MV-4-11 (cell line): ENCODE measurements at regions not wholly inside any gene's neighbourhood (a gene's known extent, or its start where the extent isn't known, plus 50 kb on each side); places are given as distances from the start of the nearest gene placed in this dataset.
"Not testable (repeated sequence)": the region's sequence is repeated elsewhere in the genome, so short reads cannot be mapped to it uniquely, and the experiment has no call there.

ENCODE experiments used
- DNase-seq: peaks from one replicate; lab custom pipeline; 2025; lab: John Stamatoyannopoulos, UW

- not testable (repeated sequence) for DNase-seq
Measured at GRCh38 chr21:9836547-9836946, 684.8 kb upstream of the TPTE start.

DNA sequence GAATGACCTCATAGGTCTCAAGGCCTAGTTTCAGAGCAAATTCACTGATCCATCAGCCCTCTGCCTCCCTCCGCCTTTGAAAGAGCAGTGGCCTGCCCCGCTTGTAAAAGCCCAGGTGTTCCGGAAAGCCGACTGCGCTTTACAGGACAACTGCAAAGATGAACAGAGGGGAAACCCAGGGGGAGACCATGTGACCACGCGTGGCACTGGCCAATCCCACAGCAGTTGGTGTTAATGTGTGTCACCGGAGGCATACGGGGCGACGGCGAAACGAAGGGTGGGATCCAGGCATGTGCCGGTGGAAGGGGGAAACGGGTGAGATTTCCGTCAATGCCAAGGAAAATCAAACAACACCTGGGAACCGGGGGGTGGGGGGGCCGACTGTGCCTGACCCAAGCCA lies 684.4 kb upstream of the TPTE start:
- not testable (repeated sequence) for DNase-seq

GRCh38 chr21:9837526-9837925 lies 683.9 kb upstream of the TPTE start:
- not testable (repeated sequence) for DNase-seq

- no peak for DNase-seq
Measured at GRCh38 chr21:9837946-9838737, 683.2 kb upstream of the TPTE start.

GRCh38 chr21:9838738-9839642 lies 682.4 kb upstream of the TPTE start:
- no peak for DNase-seq

DNA sequence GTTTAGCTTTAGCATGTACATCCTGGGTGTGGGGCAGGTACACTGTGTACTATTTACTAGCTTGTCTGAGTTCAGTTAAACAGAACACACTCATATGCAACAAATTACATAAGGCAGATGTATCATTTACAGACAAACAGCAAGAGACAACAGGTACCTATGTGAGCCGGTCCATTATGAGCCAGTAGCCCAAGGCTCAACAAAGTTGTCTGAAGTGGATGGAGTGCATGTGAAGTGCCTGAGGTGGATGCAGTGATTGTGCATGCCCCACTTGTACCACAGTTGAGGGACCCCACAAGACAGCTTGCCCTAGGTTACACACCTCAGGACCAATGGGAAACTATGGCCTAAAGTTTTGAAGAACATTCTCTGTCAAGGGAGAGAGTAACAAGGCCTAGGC lies 677.3 kb upstream of the TPTE start:
- DNase-seq = not testable (repeated sequence)

DNA sequence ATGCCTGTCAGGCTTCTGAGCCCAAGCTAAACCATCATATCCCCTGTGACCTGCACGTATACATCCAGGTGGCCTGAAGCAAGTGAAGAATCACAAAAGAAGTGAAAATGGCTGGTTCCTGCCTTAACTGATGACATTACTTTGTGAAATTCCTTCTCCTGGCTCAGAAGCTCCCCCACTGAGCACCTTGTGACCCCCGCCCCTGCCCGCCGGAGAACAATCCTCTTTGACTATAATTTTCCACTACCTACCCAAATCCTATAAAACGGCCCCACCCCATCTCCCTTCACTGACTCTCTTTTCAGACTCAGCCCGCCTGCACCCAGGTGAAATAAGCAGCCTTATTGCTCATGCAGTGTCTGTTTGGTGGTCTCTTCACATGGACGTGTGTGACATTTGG lies 673.9 kb upstream of the TPTE start:
- not testable (repeated sequence) for DNase-seq

- not testable (repeated sequence) for DNase-seq
Measured at GRCh38 chr21:9851166-9851565, 670.2 kb upstream of the TPTE start.

GRCh38 chr21:9851695-9852094 lies 669.7 kb upstream of the TPTE start:
- not testable (repeated sequence) for DNase-seq

DNA sequence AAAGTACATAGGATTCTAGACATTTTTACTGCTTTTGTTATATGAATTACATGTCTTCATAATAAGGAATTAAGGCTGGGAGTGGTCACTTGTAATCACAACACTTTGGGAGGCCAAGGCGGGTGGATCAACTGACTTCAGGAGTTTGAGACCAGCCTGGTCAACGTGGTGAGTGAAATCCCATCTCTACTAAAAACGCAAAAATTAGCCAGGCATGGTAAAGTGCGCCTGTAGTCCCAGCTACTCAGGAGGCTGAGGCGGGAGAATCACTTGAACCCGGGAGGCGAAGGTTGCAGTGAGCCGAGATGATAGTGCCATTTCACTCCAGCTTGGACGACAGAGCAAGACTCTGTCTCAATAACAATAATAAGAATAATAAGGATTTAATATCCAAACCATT lies 663.8 kb upstream of the TPTE start:
- DNase-seq = not testable (repeated sequence)

GRCh38 chr21:9859865-9860264 lies 661.5 kb upstream of the TPTE start:
- DNase-seq = not testable (repeated sequence)

- not testable (repeated sequence) for DNase-seq
Measured at GRCh38 chr21:9862456-9862855, 658.9 kb upstream of the TPTE start.

- DNase-seq = not testable (repeated sequence)
Measured at GRCh38 chr21:9867815-9868214, 653.6 kb upstream of the TPTE start.

GRCh38 chr21:9873096-9873495 lies 648.3 kb upstream of the TPTE start:
- not testable (repeated sequence) for DNase-seq

- not testable (repeated sequence) for DNase-seq
Measured at GRCh38 chr21:9874136-9874535, 647.2 kb upstream of the TPTE start.

DNA sequence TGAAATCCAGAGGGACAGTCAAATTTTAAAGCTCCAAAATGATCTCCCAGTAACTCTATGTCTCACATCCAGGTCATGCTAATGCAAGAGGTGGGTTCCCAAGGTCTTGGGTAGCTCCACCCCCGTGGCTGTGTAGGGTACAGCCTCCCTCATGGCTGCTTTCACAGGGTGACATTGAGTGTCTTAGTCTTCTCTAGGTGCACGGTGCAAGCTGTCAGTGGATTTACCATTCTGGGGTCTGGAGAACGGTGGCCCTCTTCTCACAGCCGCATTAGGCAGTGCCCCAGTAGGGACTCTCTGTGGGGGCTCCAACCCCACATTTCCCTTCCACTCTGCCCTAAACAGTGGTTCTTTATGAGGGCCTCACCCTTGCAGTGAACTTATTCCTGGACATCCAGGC lies 640.0 kb upstream of the TPTE start:
- not testable (repeated sequence) for DNase-seq

DNA sequence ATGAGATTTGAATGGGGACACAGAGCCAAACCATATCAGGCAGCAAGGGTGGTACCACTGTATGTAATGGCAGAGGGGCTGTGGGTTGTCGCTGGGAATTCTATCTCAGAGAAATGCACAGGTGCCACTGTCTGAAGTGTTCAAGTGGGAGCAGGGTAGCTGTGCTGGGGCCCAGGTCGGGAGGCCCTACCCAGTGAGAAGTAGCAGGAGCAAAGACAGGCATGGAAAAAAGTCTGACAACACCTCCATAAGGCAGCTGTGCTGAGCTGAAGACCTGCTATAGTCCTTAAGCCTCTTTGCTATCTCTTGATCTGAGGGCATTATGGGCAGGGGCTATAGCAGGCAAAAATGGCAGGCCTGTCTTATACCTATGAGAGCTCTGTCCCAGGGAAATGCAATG lies 638.3 kb upstream of the TPTE start:
- not testable (repeated sequence) for DNase-seq

DNA sequence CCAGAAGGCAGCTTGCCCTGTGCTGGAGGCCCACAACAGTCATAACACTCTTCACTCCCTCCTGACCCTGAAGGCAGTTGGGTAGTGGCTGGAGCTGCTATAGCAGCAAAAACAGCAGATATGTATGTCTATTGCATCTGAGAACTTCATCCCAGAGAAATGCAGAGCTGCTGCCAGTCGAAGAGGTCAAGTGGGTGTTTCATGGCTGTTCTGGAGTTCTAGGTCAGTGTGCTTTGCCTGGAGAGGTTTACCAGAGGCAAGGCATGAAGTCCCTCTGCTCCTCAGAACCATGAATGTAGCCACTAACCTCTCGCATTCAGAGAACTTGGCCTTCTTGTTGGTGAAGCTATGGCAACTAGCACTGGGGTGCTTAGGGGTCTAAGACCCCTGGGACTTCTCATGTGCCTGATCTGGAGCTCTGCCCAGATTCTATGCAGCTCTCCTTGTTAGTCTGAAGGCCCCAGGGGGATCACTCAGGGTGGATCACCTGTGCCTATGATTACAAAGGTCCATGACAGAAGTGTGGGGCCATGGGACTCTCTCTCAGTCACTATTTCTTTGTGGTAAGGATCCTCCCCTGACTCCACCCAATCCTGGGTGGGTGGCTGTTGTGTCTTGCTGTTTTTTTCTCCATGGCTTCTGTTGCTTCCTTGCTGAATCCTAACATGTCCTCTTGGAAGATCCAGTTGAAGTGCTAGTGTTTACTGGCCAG lies 637.7 kb upstream of the TPTE start:
- DNase-seq = not testable (repeated sequence)

GRCh38 chr21:9888500-9888899 lies 632.9 kb upstream of the TPTE start:
- DNase-seq = not testable (repeated sequence)

GRCh38 chr21:9903579-9903978 lies 617.8 kb upstream of the TPTE start:
- DNase-seq = not testable (repeated sequence)

DNA sequence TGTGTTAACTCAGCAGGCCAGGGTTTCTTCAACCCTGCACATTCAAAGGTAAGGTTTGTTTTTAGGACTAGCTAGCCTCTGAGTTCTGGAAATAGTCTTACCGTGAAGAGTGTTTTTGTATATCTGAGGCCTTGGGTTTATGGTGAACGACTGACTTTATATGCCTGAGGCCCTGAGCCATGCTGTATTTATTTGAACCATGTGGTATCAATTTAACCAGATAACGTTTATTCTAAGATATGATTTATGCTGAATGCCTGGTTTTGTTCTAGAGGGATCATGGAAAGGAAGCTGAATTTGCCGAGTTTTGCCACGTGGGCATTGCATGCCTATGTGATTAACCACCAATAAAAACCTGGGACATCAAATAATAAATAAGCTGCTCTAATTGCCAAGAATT lies 607.2 kb upstream of the TPTE start:
- not testable (repeated sequence) for DNase-seq

DNA sequence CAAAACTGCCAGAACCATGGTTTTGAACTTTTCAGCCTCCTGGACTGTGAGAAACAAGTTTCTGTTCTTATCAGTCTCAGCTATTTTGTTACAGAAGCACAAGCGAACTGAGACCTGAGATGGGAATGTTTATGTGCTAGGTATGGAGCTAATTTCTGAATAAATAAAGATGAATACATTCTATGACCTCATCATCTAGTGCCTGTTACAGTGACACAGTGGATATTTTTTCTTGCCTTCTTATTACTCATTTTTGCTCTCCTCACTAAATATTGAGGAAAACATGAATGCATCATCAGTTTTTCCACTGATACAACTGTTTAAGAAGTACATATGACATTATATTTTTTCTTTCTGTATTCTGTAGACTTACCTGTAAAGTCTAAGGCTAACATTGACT lies 601.9 kb upstream of the TPTE start:
- DNase-seq = not testable (repeated sequence)
